ENCODE measurements at regions not wholly inside any gene's neighbourhood (a gene's known extent, or its start where the extent isn't known, plus 50 kb on each side); places are given as distances from the start of the nearest gene placed in this dataset.
"Not testable (repeated sequence)": the region's sequence is repeated elsewhere in the genome, so short reads cannot be mapped to it uniquely, and the experiment has no call there.

- DNase-seq = no peak
- H3K9me3 Mint-ChIP-seq = no peaks in the 10 kb centered on the region
- intact Hi-C loops (cut with micrococcal nuclease) = no loop called here
- no peaks in the 10 kb centered on the region for H3K36me3 Mint-ChIP-seq (ENCODE audit: low read depth)
- H3K4me3 Mint-ChIP-seq = no peak overlapping the region
- H3K27ac Mint-ChIP-seq = no peak overlapping the region
- H3K27me3 Mint-ChIP-seq = peaks cover 9% of the 10 kb centered on the region
- no peaks in the 10 kb centered on the region for H3K4me1 Mint-ChIP-seq
These were observed 83.9 kb upstream of the AFDN start for GRCh38 chr6:167742719-167743303.

GRCh38 chr6:167744681-167745669 lies 81.7 kb upstream of the AFDN start:
- intact Hi-C loops (cut with micrococcal nuclease) = no loop called here
- H3K27ac Mint-ChIP-seq = no peak overlapping the region
- DNase-seq = no peak
- H3K4me1 Mint-ChIP-seq = no peaks in the 10 kb centered on the region
- peaks cover 6% of the 10 kb centered on the region for H3K27me3 Mint-ChIP-seq
- no peaks in the 10 kb centered on the region for H3K36me3 Mint-ChIP-seq (ENCODE audit: low read depth)
- no peak overlapping the region for H3K4me3 Mint-ChIP-seq
- no peaks in the 10 kb centered on the region for H3K9me3 Mint-ChIP-seq

- DNase-seq = no peak
- H3K9me3 Mint-ChIP-seq = no peaks in the 10 kb centered on the region
- no peaks in the 10 kb centered on the region for H3K4me1 Mint-ChIP-seq
- no peak overlapping the region for H3K4me3 Mint-ChIP-seq
- intact Hi-C loops (cut with micrococcal nuclease) = no loop called here
- no peaks in the 10 kb centered on the region for H3K36me3 Mint-ChIP-seq (ENCODE audit: low read depth)
- H3K27ac Mint-ChIP-seq = no peak overlapping the region
- H3K27me3 Mint-ChIP-seq = peaks cover 6% of the 10 kb centered on the region
These were observed 80.9 kb upstream of the AFDN start for GRCh38 chr6:167745670-167746389.

- peaks cover 7% of the 10 kb centered on the region for H3K27me3 Mint-ChIP-seq
- intact Hi-C loops (cut with micrococcal nuclease) = no loop called here
- no peak for DNase-seq
These were observed 80.3 kb upstream of the AFDN start for GRCh38 chr6:167746390-167746907.

DNA sequence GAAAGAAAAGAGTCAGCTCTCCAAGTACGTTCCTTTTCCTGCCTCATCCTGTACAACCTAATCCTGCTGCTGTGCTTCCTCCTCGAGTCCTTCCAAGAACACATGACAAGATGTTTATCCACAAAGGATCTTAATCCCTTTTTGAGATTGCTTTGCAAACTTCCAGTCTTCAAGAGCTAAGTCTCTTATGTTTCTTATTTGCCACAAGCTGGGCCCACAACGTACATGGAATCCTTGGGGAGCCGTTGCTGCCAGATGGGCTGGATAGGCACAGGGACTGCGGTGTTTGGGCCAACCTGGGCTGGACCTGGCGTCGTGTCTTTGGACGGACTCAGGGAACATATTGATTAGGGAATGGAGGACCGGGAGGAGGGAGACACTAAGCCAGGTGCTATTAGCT lies 79.7 kb upstream of the AFDN start:
- Mint-ChIP-seq H3K27ac (no peak overlapping the region), H3K36me3 (ENCODE audit: low read depth) (no peaks in the 10 kb centered on the region), H3K9me3 (no peaks in the 10 kb centered on the region), H3K4me3 (no peak overlapping the region), H3K27me3 (peaks cover 10% of the 10 kb centered on the region), H3K4me1 (no peaks in the 10 kb centered on the region)
- DNase-seq = no peak
- intact Hi-C loops (cut with micrococcal nuclease) = no loop called here

More at GRCh38 chr6:167746390-167746907, 80.3 kb upstream of the AFDN start:
- Mint-ChIP-seq H3K4me3 (no peak overlapping the region), H3K9me3 (no peaks in the 10 kb centered on the region), H3K27ac (no peak overlapping the region), H3K36me3 (ENCODE audit: low read depth) (no peaks in the 10 kb centered on the region), H3K4me1 (no peaks in the 10 kb centered on the region)

DNA sequence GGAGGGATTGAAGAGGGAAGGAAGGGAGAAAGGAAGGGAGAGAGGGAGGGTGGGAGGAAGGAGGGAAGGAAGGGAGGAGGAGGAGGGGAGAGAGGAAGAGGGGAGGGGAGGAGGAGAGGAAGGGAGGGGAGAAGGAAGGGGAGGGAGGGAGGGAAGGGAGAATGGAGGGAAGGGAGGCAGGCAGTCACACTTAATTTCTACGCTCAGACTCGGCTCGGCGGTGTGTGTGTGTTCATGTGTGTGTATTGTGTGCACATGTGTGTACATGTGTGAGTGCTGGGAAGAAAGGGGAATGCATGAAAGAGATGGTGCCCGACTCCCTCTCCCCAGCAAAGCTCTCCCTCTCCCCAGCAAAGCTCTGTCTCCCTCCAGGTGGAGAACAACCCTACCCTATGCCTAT lies 79.1 kb upstream of the AFDN start:
- Mint-ChIP-seq H3K9me3 (no peaks in the 10 kb centered on the region), H3K36me3 (ENCODE audit: low read depth) (no peaks in the 10 kb centered on the region), H3K27me3 (peaks cover 14% of the 10 kb centered on the region), H3K4me3 (no peak overlapping the region), H3K27ac (no peak overlapping the region), H3K4me1 (no peaks in the 10 kb centered on the region)
- intact Hi-C loops (cut with micrococcal nuclease) = no loop called here
- DNase-seq = no peak

DNA sequence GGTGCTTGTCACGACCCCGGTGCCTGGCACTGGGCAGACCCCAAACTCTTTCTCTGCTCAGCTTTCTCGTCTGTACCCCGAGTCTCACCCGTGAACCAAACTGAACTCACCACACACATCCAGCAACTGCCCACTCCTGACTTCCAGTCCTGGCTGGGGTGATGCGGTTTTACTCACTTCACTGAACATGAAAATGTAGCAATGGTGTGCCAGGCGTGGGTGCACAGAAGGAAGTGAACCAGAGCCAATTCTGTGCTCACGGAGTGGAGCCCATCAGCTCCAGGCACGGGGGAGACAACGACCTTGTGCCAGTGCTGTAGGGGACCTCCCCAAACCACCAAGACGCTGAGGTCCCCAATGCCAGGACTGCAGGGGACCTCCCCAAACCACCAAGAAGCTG lies 78.7 kb upstream of the AFDN start:
- H3K27me3 Mint-ChIP-seq = peaks cover 11% of the 10 kb centered on the region
- no peak overlapping the region for H3K27ac Mint-ChIP-seq
- no peaks in the 10 kb centered on the region for H3K9me3 Mint-ChIP-seq
- H3K4me1 Mint-ChIP-seq = no peaks in the 10 kb centered on the region
- DNase-seq = no peak
- H3K4me3 Mint-ChIP-seq = no peak overlapping the region
- intact Hi-C loops (cut with micrococcal nuclease) = no loop called here
- no peaks in the 10 kb centered on the region for H3K36me3 Mint-ChIP-seq (ENCODE audit: low read depth)

DNA sequence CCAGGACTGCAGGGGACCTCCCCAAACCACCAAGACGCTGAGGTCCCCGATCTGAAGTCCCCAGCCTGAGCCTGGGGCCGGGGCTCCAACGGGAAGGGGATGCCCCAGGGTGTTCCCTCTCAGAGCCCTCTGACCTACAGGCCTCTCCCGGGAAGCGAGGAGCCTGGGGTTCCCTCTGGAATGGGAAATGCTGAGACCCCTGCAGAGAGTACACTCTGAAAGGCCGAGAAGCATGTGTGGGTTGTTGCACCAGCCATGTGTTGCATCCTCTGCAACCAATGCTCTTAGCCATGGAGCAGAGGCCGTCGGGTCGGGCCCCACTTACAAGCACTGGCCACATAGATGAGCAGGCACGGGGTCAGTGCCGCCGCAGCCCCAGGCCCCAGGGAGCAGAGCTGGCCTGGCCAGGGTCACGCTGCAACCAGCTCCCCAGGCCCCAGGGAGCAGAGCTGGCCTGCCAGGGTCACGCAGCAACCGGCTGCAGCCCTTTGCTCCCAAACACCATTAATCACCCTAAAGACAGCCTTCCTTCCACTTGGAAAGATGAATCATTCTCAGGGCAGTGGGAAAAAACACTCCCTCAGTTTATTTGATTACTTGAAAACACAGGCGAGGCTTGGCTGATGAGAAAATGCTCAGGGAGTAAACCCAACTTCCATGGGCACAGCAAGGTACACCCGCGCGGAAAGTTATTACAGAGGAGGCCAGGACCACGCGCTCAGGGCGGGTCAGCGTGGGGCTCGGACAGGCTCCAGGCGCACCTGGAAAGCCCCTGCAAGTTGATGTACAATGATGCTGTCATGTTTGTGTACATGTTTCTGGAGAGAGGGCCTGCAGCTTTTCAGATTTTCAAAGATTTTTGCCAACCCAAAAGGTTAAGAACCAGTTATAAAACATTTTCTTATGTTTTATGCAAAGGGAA lies 78.0 kb upstream of the AFDN start:
- H3K4me3 Mint-ChIP-seq = no peak overlapping the region
- H3K27ac Mint-ChIP-seq = no peak overlapping the region
- DNase-seq = no peak
- no peaks in the 10 kb centered on the region for H3K4me1 Mint-ChIP-seq
- peaks cover 11% of the 10 kb centered on the region for H3K27me3 Mint-ChIP-seq
- no peaks in the 10 kb centered on the region for H3K36me3 Mint-ChIP-seq (ENCODE audit: low read depth)
- no peaks in the 10 kb centered on the region for H3K9me3 Mint-ChIP-seq
- intact Hi-C loops (cut with micrococcal nuclease) = no loop called here

GRCh38 chr6:167750956-167751358 lies 75.8 kb upstream of the AFDN start:
- Mint-ChIP-seq H3K27me3 (peaks cover 11% of the 10 kb centered on the region), H3K36me3 (ENCODE audit: low read depth) (no peaks in the 10 kb centered on the region), H3K4me3 (no peak overlapping the region), H3K4me1 (no peaks in the 10 kb centered on the region), H3K9me3 (no peaks in the 10 kb centered on the region), H3K27ac (no peak overlapping the region)
- no peak for DNase-seq
- intact Hi-C loops (cut with micrococcal nuclease) = no loop called here

DNA sequence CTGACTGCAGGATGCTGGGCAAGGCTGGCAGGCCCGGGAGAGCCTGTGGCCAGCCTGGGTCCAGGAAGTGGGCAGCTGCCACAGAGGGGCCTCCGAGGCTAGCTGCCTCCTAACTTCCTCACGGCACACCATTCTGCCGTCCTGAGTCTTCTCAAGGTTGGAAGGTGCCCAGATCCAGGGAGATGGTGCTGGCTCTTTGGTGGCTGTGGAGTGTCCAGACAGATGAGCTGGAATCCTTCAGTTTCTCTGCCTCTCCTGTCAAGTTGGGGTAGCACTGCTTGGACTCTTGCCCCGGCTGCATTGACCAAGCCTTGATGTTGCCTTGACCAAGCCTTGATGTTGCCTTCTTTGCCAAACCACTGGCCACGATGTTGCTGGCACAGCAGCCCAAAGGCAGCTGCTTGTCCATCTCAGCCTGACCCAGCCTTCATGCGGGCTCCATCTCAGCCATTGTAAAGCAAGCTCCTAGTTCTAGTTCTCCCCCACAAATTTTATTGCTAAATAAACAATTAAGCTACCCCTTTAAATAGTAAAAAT lies 75.1 kb upstream of the AFDN start:
- Mint-ChIP-seq H3K27ac (no peak overlapping the region), H3K4me3 (no peak overlapping the region), H3K4me1 (no peaks in the 10 kb centered on the region), H3K9me3 (no peaks in the 10 kb centered on the region), H3K27me3 (peaks cover 11% of the 10 kb centered on the region), H3K36me3 (ENCODE audit: low read depth) (no peaks in the 10 kb centered on the region)
- intact Hi-C loops (cut with micrococcal nuclease) = no loop called here
- no peak for DNase-seq

DNA sequence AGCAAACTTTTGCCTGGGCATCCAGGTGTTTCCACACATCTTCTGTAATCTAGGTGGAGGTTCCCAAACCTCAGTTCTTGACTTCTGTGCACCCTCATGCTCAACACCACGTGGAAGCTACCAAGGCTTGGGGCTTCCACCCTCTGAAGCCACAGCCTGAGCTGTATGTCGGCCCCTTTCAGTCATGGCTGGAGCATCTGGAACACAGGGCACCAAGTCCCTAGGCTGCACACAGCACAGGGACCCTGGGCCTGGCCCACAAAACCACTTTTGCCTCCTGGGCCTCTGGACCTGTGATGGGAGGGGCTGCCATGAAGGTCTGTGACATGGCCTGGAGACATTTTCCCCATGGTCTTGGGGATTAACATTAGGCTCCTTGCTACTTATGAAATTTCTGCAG lies 73.4 kb upstream of the AFDN start:
- H3K27me3 Mint-ChIP-seq = peaks cover 11% of the 10 kb centered on the region
- H3K9me3 Mint-ChIP-seq; H3K4me1 Mint-ChIP-seq; H3K4me3 Mint-ChIP-seq; DNase-seq; H3K36me3 Mint-ChIP-seq (ENCODE audit: low read depth); H3K27ac Mint-ChIP-seq; intact Hi-C loops (cut with micrococcal nuclease): not testable (repeated sequence)

GRCh38 chr6:167754691-167755090 lies 72.0 kb upstream of the AFDN start:
- H3K9me3 Mint-ChIP-seq = no peaks in the 10 kb centered on the region
- no peak overlapping the region for H3K27ac Mint-ChIP-seq
- H3K4me1 Mint-ChIP-seq = no peaks in the 10 kb centered on the region
- no peaks in the 10 kb centered on the region for H3K36me3 Mint-ChIP-seq (ENCODE audit: low read depth)
- DNase-seq = no peak
- intact Hi-C loops (cut with micrococcal nuclease) = no loop called here
- no peak overlapping the region for H3K4me3 Mint-ChIP-seq
- H3K27me3 Mint-ChIP-seq = peaks cover 13% of the 10 kb centered on the region

- Mint-ChIP-seq H3K36me3 (ENCODE audit: low read depth) (no peaks in the 10 kb centered on the region), H3K9me3 (no peaks in the 10 kb centered on the region), H3K4me1 (no peaks in the 10 kb centered on the region), H3K27ac (no peak overlapping the region), H3K4me3 (no peak overlapping the region), H3K27me3 (peaks cover 13% of the 10 kb centered on the region)
- intact Hi-C loops (cut with micrococcal nuclease) = no loop called here
- DNase-seq = no peak
These were observed 71.2 kb upstream of the AFDN start for GRCh38 chr6:167755461-167755860.

Measured in activated CD4-positive, alpha-beta T cell treated with anti-CD3 and anti-CD28 coated beads, Interleukin-2, amount 10 ng/mL, durations not matched to agents 24 days and 14 days (primary cell).